ENCODE measurements at regions not wholly inside any gene's neighbourhood (a gene's known extent, or its start where the extent isn't known, plus 50 kb on each side); places are given as distances from the start of the nearest gene placed in this dataset.
A peak's percentile ranks its signal among the peaks of the same experiment; 100 is the strongest.
"Not testable (repeated sequence)": the region's sequence is repeated elsewhere in the genome, so short reads cannot be mapped to it uniquely, and the experiment has no call there.

- no peak for DNase-seq
These were observed 331.6 kb upstream of the F9 start for GRCh38 chrX:139198936-139199335.

- no peak for DNase-seq
These were observed 333.6 kb upstream of the F9 start for GRCh38 chrX:139196890-139197289.

GRCh38 chrX:139194571-139195280 lies 335.8 kb upstream of the F9 start:
- DNase-seq: peak in 1 of 2 experiments; percentile 2

GRCh38 chrX:139192386-139192961 lies 338.1 kb upstream of the F9 start:
- DNase-seq: no peak

- DNase-seq: no peak
These were observed 338.7 kb upstream of the F9 start for GRCh38 chrX:139191746-139192385.

- no peak for DNase-seq
These were observed 339.3 kb upstream of the F9 start for GRCh38 chrX:139191286-139191685.

GRCh38 chrX:139187738-139188137 lies 342.8 kb upstream of the F9 start:
- no peak for DNase-seq

- DNase-seq: no peak
These were observed 343.5 kb upstream of the F9 start for GRCh38 chrX:139186991-139187390.

GRCh38 chrX:139179592-139179991 lies 350.9 kb upstream of the F9 start:
- no peak for DNase-seq

GRCh38 chrX:139178980-139179379 lies 351.6 kb upstream of the F9 start:
- no peak for DNase-seq

- DNase-seq: no peak
These were observed 357.8 kb upstream of the F9 start for GRCh38 chrX:139172731-139173130.

- DNase-seq: no peak
These were observed 359.9 kb upstream of the F9 start for GRCh38 chrX:139170526-139171173.

- DNase-seq: no peak
These were observed 363.3 kb upstream of the F9 start for GRCh38 chrX:139167282-139167681.

GRCh38 chrX:139158256-139158655 lies 372.3 kb upstream of the F9 start:
- DNase-seq: no peak

GRCh38 chrX:139156356-139156755 lies 374.2 kb upstream of the F9 start:
- DNase-seq: no peak

- not testable (repeated sequence) for DNase-seq
These were observed 383.9 kb upstream of the F9 start for GRCh38 chrX:139146625-139147024.

- DNase-seq: no peak
These were observed 389.2 kb upstream of the F9 start for GRCh38 chrX:139141370-139141769.

- no peak for DNase-seq
These were observed 396.2 kb upstream of the F9 start for GRCh38 chrX:139134316-139134715.

- peak; percentile 21 to 23 for DNase-seq
These were observed 404.0 kb upstream of the F9 start for GRCh38 chrX:139126493-139126892.

GRCh38 chrX:139125916-139126315 lies 404.6 kb upstream of the F9 start:
- no peak for DNase-seq

GRCh38 chrX:139121616-139122286 lies 408.8 kb upstream of the F9 start:
- no peak for DNase-seq

- DNase-seq: no peak
These were observed 409.2 kb upstream of the FGF13 start for GRCh38 chrX:139120760-139121159.

- DNase-seq: peak; percentile 26 to 32
These were observed 402.2 kb upstream of the FGF13 start for GRCh38 chrX:139113708-139114107.

Measured in Kasumi-1 (cell line).